GM19238 (cell line): ENCODE measurements at regions not wholly inside any gene's neighbourhood (a gene's known extent, or its start where the extent isn't known, plus 50 kb on each side); places are given as distances from the start of the nearest gene placed in this dataset.
"Not testable (repeated sequence)": the region's sequence is repeated elsewhere in the genome, so short reads cannot be mapped to it uniquely, and the experiment has no call there.

Experiments used
- DNase-seq: peaks from one replicate; pipeline ENCODE4 v3.0.0; 2011; ENCODE audit warnings: low spot score; ENCODE audit not compliant: insufficient read length

DNA sequence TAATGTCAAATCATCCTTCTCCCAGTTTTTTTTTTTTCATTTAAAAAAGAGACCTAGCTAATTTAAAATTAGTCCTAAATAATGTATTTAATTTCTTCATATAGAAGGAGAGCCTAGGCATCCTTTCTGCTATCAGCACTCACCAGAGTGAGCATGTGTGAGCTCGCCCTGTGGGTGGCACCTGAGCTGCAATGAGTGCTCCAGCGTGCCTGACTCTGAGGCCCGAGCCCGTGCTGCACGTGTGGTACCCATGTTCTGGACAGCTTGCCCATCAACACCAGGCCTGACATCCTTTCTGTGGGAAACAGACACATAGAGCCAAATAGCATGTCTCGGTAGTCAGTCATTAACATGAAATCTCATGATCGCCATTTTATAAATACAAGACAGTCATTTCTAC, 381.4 kb downstream of the DTWD2 start:
- DNase-seq, result no peak

DNA sequence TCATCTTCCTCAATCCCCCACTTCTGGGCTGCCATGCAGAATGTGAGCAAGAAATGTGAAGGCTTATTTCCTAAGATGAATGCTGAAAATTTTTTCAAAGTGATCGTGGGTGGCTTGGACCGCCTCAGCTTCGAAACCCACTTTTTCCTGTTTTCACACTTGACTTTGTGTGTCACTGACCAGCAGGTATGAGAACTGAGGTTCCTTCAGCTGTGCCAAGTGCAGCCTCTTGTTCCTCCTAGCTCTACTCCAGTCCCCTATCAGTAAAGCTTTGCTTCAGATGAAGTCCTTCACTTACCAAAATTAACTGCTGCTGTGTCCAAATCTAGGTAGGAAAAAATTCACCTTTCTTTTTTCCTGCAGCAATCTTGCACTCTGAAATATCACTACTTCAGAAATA, 382.6 kb downstream of the DTWD2 start:
- DNase-seq, result no peak

DNA sequence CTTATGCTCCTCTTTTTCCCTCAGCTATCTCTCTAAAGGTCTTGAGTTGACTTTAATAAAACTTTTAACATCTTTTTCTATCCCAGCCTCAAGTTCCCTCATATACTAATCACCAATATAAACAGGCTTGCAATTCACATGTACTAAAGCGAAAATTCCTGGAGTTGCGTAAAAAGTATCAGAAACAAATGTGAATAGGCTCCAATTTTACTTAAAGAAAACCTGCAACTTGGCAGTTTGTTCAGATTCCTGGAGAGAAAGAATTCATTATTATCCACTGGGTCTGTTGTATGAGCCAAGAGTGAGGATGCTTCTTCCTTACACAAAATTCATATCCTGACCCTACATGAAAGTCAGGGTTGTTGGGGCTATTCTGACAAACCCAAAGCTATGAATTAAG, 384.2 kb downstream of the DTWD2 start:
- DNase-seq, result no peak

DNA sequence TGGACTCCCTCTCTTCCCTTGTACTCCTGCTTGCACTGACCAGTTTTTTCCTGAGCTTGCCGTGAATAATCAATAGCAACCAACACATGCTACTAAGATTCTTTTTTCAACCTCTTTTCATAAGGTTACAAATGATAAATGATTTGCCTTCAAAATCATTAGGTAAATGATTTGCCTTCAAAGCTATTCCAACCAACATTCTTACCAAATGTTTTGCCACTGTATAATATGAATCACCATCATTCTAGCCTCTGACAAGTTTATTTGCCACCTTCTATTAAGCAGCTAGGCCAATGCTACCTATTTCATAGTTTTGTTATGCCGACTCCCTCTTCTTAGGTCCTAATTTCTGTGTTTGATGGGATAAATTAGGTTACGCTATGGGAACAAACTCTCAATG, 385.1 kb downstream of the DTWD2 start:
- DNase-seq, result no peak

DNA sequence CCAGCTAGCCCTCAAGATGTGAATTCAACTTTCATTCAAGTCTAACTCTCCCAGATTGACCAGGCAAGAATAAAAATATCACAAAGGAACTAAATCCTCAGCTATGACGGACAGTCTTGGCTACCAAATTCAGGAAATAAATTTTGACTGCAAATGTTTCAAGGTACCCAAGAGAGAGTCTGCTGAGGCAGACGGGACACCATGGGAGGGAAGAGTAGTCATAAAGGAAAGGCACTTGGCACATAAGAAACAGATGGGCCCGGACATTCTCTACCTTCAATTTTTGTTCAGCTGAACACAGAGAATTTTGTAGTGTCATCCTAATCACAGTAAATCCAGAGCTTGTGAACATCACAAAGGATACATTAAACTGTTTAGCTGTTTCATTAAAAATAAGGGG, 390.0 kb downstream of the DTWD2 start:
- no peak for DNase-seq

DNA sequence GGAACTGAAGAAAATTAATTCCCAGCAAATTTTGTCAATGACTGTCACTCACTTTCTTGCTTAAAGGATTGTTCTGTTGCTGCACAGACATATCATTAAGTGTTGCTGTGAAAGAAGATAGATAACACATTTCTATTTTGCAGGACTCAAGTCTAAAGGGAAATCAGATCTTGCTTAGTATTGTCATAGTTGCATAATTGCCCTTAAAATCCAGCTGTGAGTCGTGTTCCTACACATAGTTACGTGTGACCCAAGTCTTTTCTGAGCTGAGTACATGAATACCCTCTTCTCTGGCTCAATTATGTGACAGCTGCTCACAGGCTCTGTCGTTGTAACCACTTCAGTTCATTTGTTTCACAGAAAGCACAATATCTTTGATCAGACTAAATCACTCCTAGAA, 390.8 kb downstream of the DTWD2 start:
- DNase-seq, result no peak

DNA sequence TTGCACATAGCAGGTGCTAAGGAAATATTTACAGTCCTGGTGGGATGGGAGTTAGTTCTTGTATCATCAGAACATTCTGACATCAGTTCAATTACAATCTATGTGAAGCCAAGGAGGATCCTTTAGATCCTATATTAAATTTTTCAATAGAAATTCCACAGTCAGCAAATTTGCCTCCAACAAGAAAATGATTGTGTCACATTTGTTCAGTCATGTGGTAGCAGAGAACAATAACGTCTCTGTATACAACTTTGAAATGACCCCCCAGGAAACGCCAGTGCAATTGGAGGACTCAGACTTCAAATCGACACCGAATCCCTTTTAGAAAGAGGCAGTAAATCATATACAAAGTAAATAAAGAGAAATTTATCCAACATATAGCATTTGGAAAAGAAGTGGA, 392.1 kb downstream of the DTWD2 start:
- DNase-seq, result no peak

DNA sequence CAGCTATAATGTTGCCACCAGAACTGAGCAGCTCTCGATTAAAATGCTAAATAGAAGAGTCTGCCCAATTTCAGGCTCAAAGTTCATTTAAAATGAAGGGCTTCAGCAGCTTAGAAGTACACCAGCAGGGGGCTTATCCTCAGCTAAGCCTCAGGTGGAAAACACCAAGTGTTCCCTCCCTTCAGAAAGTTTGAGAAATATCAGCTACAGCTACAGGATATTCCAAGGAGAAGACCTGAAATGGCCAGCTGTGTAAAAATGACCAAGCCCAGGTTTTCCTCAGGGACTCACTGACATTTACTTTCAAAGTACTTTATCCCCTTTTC, 395.4 kb downstream of the DTWD2 start:
- DNase-seq, result no peak

DNA sequence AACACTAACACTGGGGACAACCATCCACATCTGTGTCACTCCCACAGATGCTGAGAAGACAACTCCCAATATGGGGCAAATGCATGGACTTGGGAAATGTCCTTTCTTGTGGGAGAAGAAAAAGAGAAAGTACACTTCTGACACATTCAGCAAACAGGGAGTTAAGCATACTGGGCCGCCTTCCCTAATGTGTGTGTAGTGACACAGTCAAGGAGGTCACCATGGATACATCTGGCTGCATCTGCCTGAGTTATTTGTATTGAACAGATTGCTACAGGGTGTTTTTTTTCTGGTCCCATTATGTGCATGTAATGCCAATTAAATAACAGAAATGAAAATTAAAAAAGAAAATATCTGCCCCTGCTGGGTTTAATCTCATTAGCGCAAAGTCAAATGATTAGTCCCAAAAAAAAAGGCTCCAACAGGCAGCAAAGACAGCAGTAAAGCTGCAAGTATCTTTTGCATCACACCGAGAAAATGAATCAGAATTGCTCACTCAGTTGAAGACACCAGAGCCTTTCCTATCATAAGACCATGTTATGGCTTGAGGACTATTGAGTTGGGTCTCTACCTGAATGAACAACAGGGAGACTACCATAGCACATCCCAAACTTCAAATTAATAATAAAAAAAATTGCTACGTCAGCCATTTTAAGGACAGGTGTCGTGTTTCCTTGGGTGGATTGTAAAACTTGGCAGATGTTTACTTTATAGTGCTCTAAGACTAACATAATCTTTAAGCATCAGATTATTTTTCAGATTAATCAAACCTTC, 395.9 kb downstream of the DTWD2 start:
- DNase-seq, result no peak

DNA sequence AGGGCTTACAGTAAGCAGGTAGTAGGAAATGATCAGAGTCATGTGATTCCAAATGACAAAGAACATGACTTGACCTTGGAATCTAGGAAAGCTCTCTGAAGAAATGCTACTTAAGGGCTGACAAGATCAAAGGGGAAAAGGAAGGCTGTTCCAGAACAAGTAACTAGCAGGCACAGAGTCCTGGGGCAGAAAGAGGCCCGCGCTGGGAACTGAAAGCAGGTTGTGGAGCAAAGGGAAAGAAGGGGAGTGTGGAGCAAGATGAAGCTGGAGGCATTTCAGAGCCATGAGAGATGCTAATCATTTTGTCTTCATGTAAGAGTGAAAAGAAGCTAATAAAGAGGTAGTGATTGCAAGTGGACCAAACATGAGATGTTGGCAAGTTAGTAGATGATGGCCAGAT, 397.5 kb downstream of the DTWD2 start:
- no peak for DNase-seq

DNA sequence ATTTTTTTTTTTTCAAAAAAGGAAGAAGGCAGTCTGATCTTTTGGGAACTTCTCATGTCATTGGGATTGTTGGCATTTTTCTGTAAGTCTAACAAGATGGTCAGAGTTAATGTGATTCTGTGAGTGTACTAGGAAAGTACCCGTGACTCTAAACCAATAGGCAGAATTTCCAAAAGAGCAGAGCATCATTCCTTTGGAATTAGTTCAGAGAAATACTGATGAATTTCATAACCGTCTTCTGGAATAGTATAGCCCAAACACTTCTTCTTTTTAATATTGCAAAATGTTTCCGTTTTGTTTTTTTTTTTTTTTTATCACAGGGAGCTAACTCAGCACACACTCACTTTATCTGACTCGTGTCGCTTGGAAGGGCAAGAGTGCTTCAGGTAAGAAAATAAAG, 407.4 kb downstream of the DTWD2 start:
- DNase-seq, result no peak

DNA sequence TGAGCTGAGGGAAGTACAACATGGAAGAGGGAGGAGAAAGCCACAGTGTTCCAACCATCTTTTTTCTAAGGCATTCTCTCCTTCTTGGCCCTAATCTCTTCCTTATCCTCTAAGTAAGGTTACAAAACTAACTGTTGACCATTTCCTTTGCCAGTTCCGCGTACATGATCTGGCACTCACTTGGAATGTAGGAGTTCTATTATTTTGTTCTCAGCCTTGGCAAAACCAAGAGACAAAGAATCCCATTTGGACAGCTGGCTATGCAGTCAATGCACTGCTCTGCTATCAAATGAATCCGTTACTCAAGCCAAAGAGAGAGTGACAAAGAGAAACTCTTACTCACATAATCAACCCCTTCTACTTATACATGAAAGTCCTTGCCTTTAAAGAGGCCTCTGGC, 410.3 kb downstream of the DTWD2 start:
- DNase-seq, result no peak

DNA sequence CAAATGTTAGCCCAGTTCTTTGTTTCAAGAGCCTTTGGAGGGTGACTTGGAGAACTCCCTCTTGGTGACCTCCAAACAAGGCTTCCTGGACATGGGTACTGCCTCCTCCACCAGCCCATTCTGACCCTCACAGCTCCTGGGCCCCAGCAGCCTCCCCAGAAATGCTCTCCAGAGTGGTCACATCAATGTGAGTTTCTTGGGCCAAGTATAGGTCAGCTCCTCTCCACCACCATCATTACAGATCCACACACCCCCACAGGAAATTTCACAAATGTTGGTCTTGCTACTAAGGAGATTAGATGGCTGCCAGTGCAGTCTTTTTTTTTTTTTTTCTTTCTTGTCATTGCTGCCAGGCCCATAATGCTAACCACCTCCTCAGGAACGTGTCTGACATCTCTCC, 410.7 kb downstream of the DTWD2 start:
- DNase-seq, result no peak

DNA sequence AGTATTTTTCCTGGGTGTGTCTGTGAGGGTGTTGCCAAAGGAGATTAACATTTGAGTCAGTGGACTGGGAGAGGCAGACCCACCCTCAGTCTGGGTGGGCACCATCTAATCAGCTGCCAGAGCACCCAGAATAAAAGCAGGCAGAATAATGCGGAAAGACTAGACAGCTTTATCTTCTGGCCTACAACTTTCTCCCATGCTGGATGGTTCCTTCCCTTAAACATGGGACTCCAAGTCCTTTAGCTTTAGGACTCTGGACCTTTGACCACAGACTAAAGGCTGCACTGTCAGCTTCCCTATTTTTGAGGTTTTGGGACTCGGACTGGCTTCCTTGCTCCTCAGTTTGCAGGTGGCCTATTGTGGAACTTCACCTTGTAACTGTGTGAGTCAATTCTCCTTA, 418.1 kb downstream of the DTWD2 start:
- DNase-seq, result not testable (repeated sequence)

DNA sequence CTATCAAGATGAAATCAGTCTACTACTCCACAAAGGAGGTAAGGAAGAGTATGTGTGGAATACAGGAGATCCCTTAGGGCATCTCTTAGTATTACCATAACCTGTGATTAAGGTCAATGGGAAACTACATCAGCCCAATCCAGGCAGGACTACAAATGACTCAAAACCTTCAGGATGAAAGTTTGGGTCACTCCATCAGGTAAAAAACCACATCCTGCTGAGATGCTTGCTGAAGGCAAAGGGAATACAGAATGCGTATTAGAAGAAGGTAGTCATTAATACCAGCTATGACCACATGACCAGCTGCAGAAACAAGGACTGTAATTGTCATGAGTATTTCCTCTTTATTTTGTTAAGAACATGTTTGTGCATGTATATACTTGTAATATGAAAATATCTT, 418.8 kb downstream of the DTWD2 start:
- DNase-seq, result not testable (repeated sequence)

DNA sequence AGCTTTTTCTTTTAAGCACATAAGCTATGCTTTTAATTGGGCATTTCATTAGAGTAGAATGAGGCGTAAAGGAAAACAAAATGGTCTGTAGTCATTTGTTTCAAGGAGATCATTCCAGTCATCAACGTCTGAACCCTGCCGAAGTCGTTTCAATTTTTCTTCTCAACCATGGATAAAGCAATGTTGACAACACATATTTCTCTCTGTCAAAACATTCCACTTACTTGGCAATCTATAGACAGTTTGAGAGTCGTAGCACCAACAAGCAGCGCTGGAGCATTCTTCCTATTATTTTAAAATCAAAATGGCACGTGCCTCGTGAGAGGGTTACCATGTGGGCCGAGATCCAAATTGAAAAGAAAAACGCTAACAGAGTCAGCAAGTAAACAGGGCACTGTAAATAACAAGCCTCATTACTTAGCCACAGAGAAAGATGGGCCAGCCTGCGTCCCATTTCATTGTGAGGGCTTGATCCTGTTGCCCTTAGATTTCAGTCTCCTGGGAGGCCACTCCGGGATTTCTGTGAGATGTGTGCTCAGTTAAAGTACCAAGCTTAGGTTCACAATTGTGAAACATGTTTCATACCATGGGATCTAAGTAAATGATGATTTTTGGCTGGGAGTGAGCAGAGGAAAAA, 422.9 kb downstream of the DTWD2 start:
- no peak for DNase-seq

DNA sequence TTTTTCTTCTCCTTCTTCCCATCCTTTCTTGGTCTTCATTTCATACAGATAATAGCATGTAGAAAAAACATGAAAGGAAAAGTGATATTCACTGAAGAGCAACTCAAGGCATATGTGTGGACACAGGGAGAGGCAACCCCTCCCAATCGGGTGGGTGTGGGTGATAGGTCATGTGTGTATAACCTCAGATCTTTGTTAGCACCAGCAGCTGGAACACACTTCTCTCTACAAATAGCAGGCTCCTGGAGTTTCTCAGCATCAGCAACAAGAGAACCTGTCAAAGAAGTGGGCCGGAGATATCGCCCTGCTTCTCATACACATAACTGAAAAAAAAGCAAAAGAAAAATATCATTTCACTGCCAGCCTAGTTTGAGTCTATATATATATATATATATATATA, 426.4 kb downstream of the DTWD2 start:
- no peak for DNase-seq

DNA sequence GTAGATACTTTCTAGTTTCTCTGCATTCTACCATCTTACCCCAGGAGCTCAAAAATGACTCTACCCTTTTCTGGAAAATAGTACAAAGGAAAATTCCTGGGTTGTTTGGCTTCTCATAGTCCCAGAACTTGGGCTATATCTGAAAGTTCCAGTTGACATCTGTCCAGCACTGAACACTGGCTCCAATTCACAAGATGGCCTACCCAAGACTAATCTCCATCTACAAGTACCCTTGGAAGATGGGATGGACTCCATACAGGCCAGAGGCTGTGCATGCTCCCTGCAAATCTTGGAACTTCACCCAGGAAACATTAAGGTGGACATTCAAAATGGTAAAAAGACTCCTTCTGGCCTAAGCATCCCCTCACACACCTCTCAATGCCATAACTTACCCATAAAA, 427.1 kb downstream of the DTWD2 start:
- no peak for DNase-seq

DNA sequence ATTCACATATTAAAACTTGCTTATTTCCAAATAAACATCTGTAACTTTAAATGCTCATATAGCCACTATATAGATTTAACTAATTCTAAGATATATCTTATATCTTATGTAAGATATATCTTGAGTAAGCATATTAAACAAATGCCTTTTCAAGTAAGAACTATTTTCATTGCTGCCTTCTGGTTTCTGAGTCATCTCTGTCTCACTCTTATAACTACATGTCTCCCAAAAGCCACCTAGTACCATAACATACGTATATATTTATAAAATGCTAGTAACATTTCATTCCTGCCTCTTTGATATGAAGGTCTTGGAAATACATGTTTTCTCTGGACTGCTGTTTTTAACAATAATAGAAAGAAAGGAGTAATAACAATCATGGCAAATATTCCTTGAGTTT, 429.5 kb downstream of the DTWD2 start:
- DNase-seq, result no peak

DNA sequence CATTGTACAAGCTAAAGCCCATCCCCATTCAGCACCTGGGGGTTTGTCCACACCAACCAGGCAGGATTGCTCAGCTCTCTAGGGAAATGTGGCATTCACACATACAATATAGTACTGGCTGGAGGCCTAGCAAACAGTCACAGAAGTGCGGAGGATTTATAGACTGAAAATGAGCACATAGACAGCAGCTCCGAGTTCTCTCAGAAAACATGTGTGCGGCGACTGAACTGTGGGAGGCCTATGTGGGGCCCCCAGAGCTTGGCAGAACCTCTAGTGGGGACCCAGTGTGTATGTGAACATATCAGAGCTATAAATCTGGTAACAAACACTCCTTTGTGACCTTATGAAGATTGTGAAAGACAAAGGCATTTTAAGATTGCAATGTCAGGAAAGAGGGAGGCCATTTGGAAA, 431.1 kb downstream of the DTWD2 start:
- no peak for DNase-seq

DNA sequence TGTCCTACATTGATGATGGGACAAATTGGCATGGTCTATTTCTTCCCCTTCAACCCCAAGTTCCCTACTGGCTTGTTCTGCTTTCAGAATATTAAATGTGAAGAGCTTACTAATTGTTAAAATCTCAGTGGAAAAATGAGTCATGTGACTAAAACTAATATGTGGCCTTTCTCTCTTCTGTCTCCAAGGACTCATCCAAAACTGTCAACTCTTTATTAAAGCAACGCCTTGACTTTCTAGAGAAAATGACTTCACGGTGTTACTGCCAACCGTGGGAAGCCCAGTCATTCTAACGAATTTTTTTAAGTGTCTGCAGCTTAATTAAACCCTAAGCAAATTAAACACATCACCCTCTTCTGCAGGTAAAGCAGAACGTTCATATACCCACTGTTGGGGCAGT, 431.6 kb downstream of the DTWD2 start:
- DNase-seq, result no peak

DNA sequence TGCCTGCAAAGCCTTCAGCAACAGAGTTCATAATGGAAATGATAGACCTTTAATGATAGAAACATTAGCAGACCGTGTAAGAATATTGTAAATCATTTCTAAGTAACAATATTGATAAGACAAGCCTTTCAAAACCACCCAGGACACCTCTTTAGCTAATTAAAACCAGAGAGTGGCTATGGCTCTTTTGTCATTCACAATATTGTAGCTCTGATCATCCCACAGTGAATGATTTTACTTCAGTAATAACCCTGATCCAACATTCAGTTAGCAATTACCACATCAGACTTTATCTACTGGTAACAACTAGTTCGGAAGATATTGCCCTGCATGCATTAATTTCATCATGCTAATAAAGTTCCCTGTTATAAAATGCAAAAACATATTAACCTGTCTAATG, 432.6 kb downstream of the DTWD2 start:
- no peak for DNase-seq

DNA sequence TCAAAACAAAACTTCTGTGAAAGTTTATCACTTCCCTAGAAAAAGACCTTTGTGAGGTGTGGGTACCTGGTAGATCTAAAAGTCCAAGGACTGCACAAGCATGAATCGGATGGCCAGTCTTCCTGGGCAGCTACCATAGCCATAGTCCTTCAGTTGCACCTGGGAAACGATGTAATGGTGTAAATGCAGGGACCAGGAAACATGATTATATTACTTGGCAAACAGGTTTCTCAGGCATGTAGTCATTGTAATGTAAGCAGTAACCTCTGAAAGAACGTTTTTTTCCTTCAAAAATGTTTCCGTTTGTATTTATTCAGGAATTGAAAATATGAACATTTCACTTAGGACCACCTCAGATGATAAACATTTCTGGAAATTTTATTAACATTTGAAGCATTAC, 433.4 kb downstream of the DTWD2 start:
- DNase-seq, result no peak

DNA sequence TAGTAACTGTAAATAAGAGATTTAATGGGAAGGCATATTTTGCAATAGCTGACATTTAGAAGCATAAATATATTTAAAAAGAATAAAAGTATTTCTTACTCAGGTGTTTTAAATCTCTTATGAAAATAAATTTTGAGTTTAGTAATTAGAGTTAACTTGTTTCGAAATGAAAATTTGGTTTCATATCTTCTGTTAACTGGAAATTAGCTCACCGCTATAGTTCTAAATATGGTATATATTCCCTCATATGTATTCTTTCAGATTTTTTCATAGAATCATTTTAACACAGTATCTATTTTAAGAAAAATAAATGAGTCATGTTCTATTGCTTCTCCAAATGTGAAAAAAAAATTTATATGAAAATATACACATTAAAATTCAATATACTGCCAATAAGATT, 434.1 kb downstream of the DTWD2 start:
- DNase-seq, result no peak
